Gastroesophageal sphincter (tissue), 4 donors: ENCODE measurements at regions not wholly inside any gene's neighbourhood (a gene's known extent, or its start where the extent isn't known, plus 50 kb on each side); places are given as distances from the start of the nearest gene placed in this dataset.
"Not testable (repeated sequence)": the region's sequence is repeated elsewhere in the genome, so short reads cannot be mapped to it uniquely, and the experiment has no call there.

ENCODE experiments used
- ATAC-seq: fragments of 150-250 bp; one replicate; pipeline ENCODE4 v1.9.1; 2016; ENCODE audit warnings: mild to moderate bottlenecking, moderate library complexity
- H3K27ac ChIP-seq, 4 donors: fragments of 200-600 bp; sonication (generic) in 3 of 4; 1 replicate in 3 of 4; 2 replicates in 1 of 4; pipeline ENCODE4 v1.5.1; 2016 to 2019
- H3K27me3 ChIP-seq: fragments of 200-600 bp; sonication (generic); one replicate; pipeline ENCODE4 v1.5.1; 2019
- H3K36me3 ChIP-seq, 2 donors: fragments of 200-600 bp; sonication (generic); one replicate each; pipeline ENCODE4 v1.5.1; 2019; ENCODE audit warnings: control low read depth in 1 of 2
- H3K4me1 ChIP-seq, 3 donors: fragments of 200-600 bp; sonication (generic); 1 replicate in 2 of 3; 2 replicates in 1 of 3; pipeline ENCODE4 v1.5.1; 2016 to 2019; ENCODE audit warnings: control low read depth in 2 of 3
- H3K4me3 ChIP-seq, 2 donors: fragments of 200-600 bp; sonication (generic); one replicate each; pipeline ENCODE4 v1.5.1; 2019; ENCODE audit warnings: mild to moderate bottlenecking in 1 of 2, moderate library complexity in 1 of 2
- H3K9me3 ChIP-seq, 3 donors: fragments of 200-600 bp; sonication (generic); one replicate each; pipeline ENCODE4 v1.5.1; 2017 to 2019; ENCODE audit warnings: control low read depth in 2 of 3
- CTCF ChIP-seq, 4 experiments: fragments of 200-600 bp in 2 of 4; fragments of 450-650 bp in 2 of 4; sonication (generic) in 1 of 4; IDR thresholded peaks; one replicate each; pipeline ENCODE4 v1.5.1; 2017 to 2019; ENCODE audit warnings: antibody characterized with exemption in 4 of 4, mild to moderate bottlenecking in 2 of 4, moderate library complexity in 2 of 4
- EP300 ChIP-seq: sonication (generic); formaldehyde crosslinking; IDR thresholded peaks from one replicate; pipeline ENCODE4 v1.6.1; 2017; ENCODE audit warnings: antibody characterized with exemption, mild to moderate bottlenecking
- POLR2A ChIP-seq, 2 donors: fragments of 450-650 bp; IDR thresholded peaks; one replicate each; pipeline ENCODE4 v1.6.1; 2017; ENCODE audit warnings: antibody characterized with exemption in 2 of 2, mild to moderate bottlenecking in 2 of 2, moderate library complexity in 1 of 2
- POLR2AphosphoS5 ChIP-seq: sonication (generic); formaldehyde crosslinking; IDR thresholded peaks from one replicate; pipeline ENCODE4 v1.6.1; 2017; ENCODE audit warnings: antibody characterized with exemption
- WGBS, 2 donors: methylation state at CpG; one replicate each; pipeline ENCODE4 v1.1.5; 2018; ENCODE audit warnings: low coverage in 1 of 2; 5-methylcytosine and 5-hydroxymethylcytosine counted together

- 86 to 93% methylated on average over 3 to 5 of the region's 6 CpGs for WGBS, 2 donors
- H3K4me1 ChIP-seq: peaks cover 0 to 5% (median 0%) of the 10 kb centered on the region in 3 donors
- H3K9me3 ChIP-seq: no peaks in the 10 kb centered on the region
- ATAC-seq: no peak
- H3K27ac ChIP-seq: no peak overlapping the region
- H3K4me3 ChIP-seq: no peak overlapping the region
- H3K36me3 ChIP-seq: no peaks in the 10 kb centered on the region
- TF ChIP-seq CTCF (IDR thresholded peaks at IDR 0.05): no peak
- TF ChIP-seq EP300: no peak
- TF ChIP-seq POLR2AphosphoS5: no peak
- no peak for TF ChIP-seq POLR2A (IDR thresholded peaks at IDR 0.05)
- H3K27me3 ChIP-seq: no peaks in the 10 kb centered on the region
Observed at GRCh38 chr10:63684257-63684936, 163.2 kb downstream of the REEP3 start.

DNA sequence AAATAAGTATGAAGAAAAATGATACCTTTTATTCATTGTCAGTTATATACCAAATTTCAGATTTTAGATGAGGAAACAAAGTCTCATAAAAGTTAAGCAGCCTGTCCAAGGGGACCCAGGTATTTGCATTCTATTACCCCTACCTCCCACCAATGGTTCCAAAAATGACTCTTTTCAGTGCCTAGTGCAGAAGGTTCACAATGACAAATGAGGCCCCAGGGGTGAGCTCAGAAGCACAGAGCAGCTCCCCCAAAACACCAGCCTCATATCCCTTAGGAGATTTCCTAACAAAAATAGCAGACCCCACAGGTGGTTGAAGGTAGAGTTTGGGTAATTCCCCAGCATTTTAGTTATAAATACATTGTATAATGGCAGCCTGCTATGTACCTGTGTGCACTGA, 168.6 kb downstream of the REEP3 start:
- Histone ChIP-seq H3K36me3 (no peaks in the 10 kb centered on the region), H3K4me3 (no peak overlapping the region), H3K27ac (no peak overlapping the region), H3K9me3 (no peaks in the 10 kb centered on the region), H3K27me3 (no peaks in the 10 kb centered on the region), H3K4me1 (peaks cover 0 to 13% (median 4%) of the 10 kb centered on the region in 3 donors)
- ATAC-seq: no peak
- TF ChIP-seq POLR2A (IDR thresholded peaks at IDR 0.05) (no peak), CTCF (IDR thresholded peaks at IDR 0.05) (no peak), EP300 (no peak), POLR2AphosphoS5 (no peak)

DNA sequence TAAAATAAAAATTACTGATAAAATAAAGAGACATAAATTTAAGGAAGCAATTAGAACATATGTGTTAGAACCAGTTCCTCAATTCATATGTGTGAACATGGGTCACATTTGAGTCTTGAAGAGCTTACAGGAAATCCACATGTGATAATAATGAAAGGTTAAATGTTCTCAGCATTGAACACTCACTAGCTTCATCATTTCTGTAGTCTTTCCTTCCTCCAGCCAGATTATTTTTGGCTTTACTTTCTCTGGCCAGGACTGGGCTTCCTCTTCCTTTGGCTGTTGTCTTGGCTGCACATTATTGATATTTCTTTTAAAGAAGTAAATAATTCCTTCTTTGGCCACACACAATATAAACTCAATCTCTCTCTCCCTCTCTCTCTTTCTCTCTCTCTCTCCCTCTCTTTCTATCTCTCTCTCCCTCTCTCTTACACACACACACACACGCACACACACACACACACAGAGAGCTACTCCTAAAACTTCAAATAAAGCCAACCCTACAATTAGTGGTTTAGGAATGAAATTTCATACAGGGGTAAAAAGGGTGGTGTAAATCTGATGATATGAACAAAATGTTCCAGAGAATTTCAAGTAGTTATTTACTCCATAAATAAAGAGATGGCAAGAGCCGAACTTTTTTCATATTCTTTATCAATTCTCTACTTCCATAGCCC, 171.2 kb downstream of the REEP3 start:
- Histone ChIP-seq H3K27ac (peak overlapping the region in 2 of 4 donors; percentile 6 to 41), H3K27me3 (no peaks in the 10 kb centered on the region), H3K4me1 (peaks cover 0 to 13% (median 4%) of the 10 kb centered on the region in 3 donors), H3K9me3 (no peaks in the 10 kb centered on the region), H3K4me3 (no peak overlapping the region), H3K36me3 (no peaks in the 10 kb centered on the region)
- no peak for ATAC-seq
- 71 to 88% methylated on average over 1 to 2 of the region's 2 CpGs for WGBS, 2 donors
- TF ChIP-seq CTCF (IDR thresholded peaks at IDR 0.05) (no peak), POLR2A (IDR thresholded peaks at IDR 0.05) (no peak), EP300 (no peak), POLR2AphosphoS5 (no peak)

- peaks cover 0 to 16% (median 4%) of the 10 kb centered on the region in 3 donors for H3K4me1 ChIP-seq
- H3K9me3 ChIP-seq, ATAC-seq, H3K4me3 ChIP-seq, H3K27ac ChIP-seq, H3K27me3 ChIP-seq, H3K36me3 ChIP-seq: not testable (repeated sequence)
- WGBS, 2 donors: 45 to 91% methylated on average over 1 of the region's 1 CpG
Observed at GRCh38 chr10:63693021-63693420, 171.8 kb downstream of the REEP3 start.

DNA sequence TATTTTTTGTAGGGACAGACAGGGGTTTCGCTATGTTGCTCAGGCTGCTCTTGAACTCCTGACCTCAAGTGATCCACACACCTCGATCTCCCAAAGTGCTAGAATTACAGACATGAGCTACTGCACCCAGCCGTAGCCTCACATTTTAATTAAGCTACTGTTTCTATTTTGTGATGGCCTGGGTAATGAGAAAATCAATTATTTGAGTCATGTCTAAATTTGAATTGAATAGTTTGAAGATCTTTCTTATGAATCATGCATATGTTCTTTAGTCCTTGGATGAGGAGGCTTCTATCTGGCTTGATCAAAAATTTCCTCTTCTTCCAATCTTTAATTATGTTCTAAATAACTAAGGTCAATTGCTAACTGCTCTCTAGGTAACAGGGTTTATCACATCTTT, 175.0 kb downstream of the REEP3 start:
- Histone ChIP-seq H3K4me1 (peaks cover 8 to 48% (median 25%) of the 10 kb centered on the region in 3 donors), H3K27ac (no peak overlapping the region), H3K4me3 (no peak overlapping the region), H3K36me3 (no peaks in the 10 kb centered on the region), H3K27me3 (no peaks in the 10 kb centered on the region), H3K9me3 (no peaks in the 10 kb centered on the region)
- TF ChIP-seq EP300 (no peak), POLR2A (IDR thresholded peaks at IDR 0.05) (no peak), CTCF (IDR thresholded peaks at IDR 0.05) (no peak), POLR2AphosphoS5 (no peak)
- no peak for ATAC-seq
- WGBS, 2 donors: 84% methylated on average over 3 of the region's 3 CpGs
